Trophoblast cell (in vitro differentiated cells and primary cell): ENCODE measurements at regions not wholly inside any gene's neighbourhood (a gene's known extent, or its start where the extent isn't known, plus 50 kb on each side); places are given as distances from the start of the nearest gene placed in this dataset.
"Not testable (repeated sequence)": the region's sequence is repeated elsewhere in the genome, so short reads cannot be mapped to it uniquely, and the experiment has no call there.

Source experiments
- DNase-seq, 2 donors: peaks; one replicate each; pipeline ENCODE4 v3.0.0-alpha.2; 2016
- H2AFZ ChIP-seq: 2 replicates; pipeline ENCODE4 v1.6.1; 2013; ENCODE audit warnings: low read length, moderate library complexity, mild to moderate bottlenecking; ENCODE audit not compliant: insufficient read depth, poor library complexity
- H2AK5ac ChIP-seq: 2 replicates; pipeline ENCODE4 v1.6.1; 2013; ENCODE audit warnings: mild to moderate bottlenecking, low read length
- H2BK120ac ChIP-seq: 2 replicates; pipeline ENCODE4 v1.6.1; 2013; ENCODE audit warnings: low read length, mild to moderate bottlenecking, moderate library complexity; ENCODE audit not compliant: insufficient read depth, poor library complexity
- H2BK12ac ChIP-seq: 2 replicates; pipeline ENCODE4 v1.6.1; 2013; ENCODE audit warnings: mild to moderate bottlenecking, low read length, moderate library complexity
- H2BK5ac ChIP-seq: 2 replicates; pipeline ENCODE4 v1.6.1; 2013; ENCODE audit warnings: low read length, low read depth, moderate library complexity, mild to moderate bottlenecking; ENCODE audit not compliant: poor library complexity
- H3K14ac ChIP-seq: 2 replicates; pipeline ENCODE4 v1.6.1; 2013; ENCODE audit warnings: mild to moderate bottlenecking, low read length
- H3K18ac ChIP-seq: 2 replicates; pipeline ENCODE4 v1.6.1; 2013; ENCODE audit warnings: mild to moderate bottlenecking, low read length
- H3K23ac ChIP-seq: 2 replicates; pipeline ENCODE4 v1.6.1; 2013; ENCODE audit warnings: low read length
- H3K27ac ChIP-seq: 2 replicates; pipeline ENCODE4 v1.5.1; 2013; ENCODE audit warnings: low read depth, mild to moderate bottlenecking, inconsistent platforms, low read length, moderate library complexity
- H3K27me3 ChIP-seq: 2 replicates; pipeline ENCODE4 v1.6.1; 2013; ENCODE audit warnings: inconsistent platforms, mild to moderate bottlenecking, low read length, moderate library complexity; ENCODE audit not compliant: insufficient read depth
- H3K36me3 ChIP-seq, 2 experiments: 1 replicate in 1 of 2; 2 replicates in 1 of 2; pipeline ENCODE4 v1.6.1; 2013; ENCODE audit warnings: low read length in 2 of 2, mild to moderate bottlenecking in 2 of 2, moderate library complexity in 1 of 2; ENCODE audit not compliant: insufficient read depth in 2 of 2, control insufficient read depth in 1 of 2
- H3K4ac ChIP-seq: 2 replicates; pipeline ENCODE4 v1.6.1; 2013; ENCODE audit warnings: low read depth, mild to moderate bottlenecking, low read length, moderate library complexity
- H3K4me1 ChIP-seq, 2 experiments: 1 replicate in 1 of 2; 2 replicates in 1 of 2; pipeline ENCODE4 v1.6.1; 2013; ENCODE audit warnings: low read length in 2 of 2, mild to moderate bottlenecking in 2 of 2, moderate library complexity in 1 of 2; ENCODE audit not compliant: insufficient read depth in 2 of 2, control insufficient read depth in 1 of 2
- H3K4me2 ChIP-seq: 2 replicates; pipeline ENCODE4 v1.6.1; 2013; ENCODE audit warnings: inconsistent platforms, mild to moderate bottlenecking, low read length, moderate library complexity
- H3K4me3 ChIP-seq: 2 replicates; pipeline ENCODE4 v1.5.1; 2013; ENCODE audit warnings: mild to moderate bottlenecking, low read depth, low read length, inconsistent platforms
- H3K79me1 ChIP-seq: one replicate; pipeline ENCODE4 v1.6.1; 2013; ENCODE audit warnings: low read length
- H3K79me2 ChIP-seq: 2 replicates; pipeline ENCODE4 v1.6.1; 2013; ENCODE audit warnings: low read length, mild to moderate bottlenecking; ENCODE audit not compliant: control insufficient read depth, insufficient read depth, poor library complexity
- H3K9ac ChIP-seq: 2 replicates; pipeline ENCODE4 v1.6.1; 2013; ENCODE audit warnings: mild to moderate bottlenecking, low read length
- H3K9me3 ChIP-seq: 2 replicates; pipeline ENCODE4 v1.6.1; 2013; ENCODE audit warnings: low read depth, mild to moderate bottlenecking, control low read depth, inconsistent platforms, low read length; ENCODE audit not compliant: insufficient read depth
- H4K12ac ChIP-seq: 2 replicates; pipeline ENCODE4 v1.6.1; 2013; ENCODE audit warnings: low read depth, mild to moderate bottlenecking, low read length, moderate library complexity
- H4K8ac ChIP-seq: 2 replicates; pipeline ENCODE4 v1.6.1; 2013; ENCODE audit warnings: low read depth, mild to moderate bottlenecking, low read length, moderate library complexity
- H4K91ac ChIP-seq: one replicate; pipeline ENCODE4 v1.6.1; 2013; ENCODE audit warnings: low read depth, mild to moderate bottlenecking, low read length, moderate library complexity
- WGBS: extraction: QIAGEN DNeasy Blood & Tissue Kit; methylation state at CpG from one replicate; pipeline ENCODE4 v1.1.7; 2013; ENCODE audit warnings: missing lambda C conversion rate; ENCODE audit not compliant: insufficient read length, insufficient coverage; ENCODE audit errors: extremely low coverage; 5-methylcytosine and 5-hydroxymethylcytosine counted together

GRCh38 chrY:20042993-20043392 lies 298.5 kb upstream of the KDM5D start:
- Histone ChIP-seq H3K27me3 (no peaks in the 10 kb centered on the region), H3K18ac (no peak overlapping the region), H3K36me3 (no peaks in the 10 kb centered on the region), H2AFZ (no peak overlapping the region), H4K12ac (no peak overlapping the region), H3K9me3 (peaks cover 7% of the 10 kb centered on the region), H3K4me1 (no peaks in the 10 kb centered on the region), H2AK5ac (no peak overlapping the region), H3K4me3 (no peak overlapping the region), H3K23ac (no peak overlapping the region), H4K8ac (no peak overlapping the region), H3K14ac (no peak overlapping the region), H3K4me2 (no peak overlapping the region), H2BK12ac (no peak overlapping the region), H4K91ac (no peak overlapping the region), H3K27ac (no peak overlapping the region), H2BK120ac (no peak overlapping the region), H3K4ac (no peak overlapping the region), H2BK5ac (no peak overlapping the region), H3K79me1 (no peaks in the 10 kb centered on the region), H3K9ac (no peak overlapping the region), H3K79me2 (no peaks in the 10 kb centered on the region)
- no CpG with 5 or more reads among the region's 2 CpGs for WGBS
- no peak for DNase-seq

- H3K4ac ChIP-seq, result no peak overlapping the region
- no peak overlapping the region for H3K9ac ChIP-seq
- H3K4me2 ChIP-seq, result no peak overlapping the region
- WGBS, result no CpG with 5 or more reads among the region's 5 CpGs
- DNase-seq, result no peak
- H3K23ac ChIP-seq, result no peak overlapping the region
- no peak overlapping the region for H3K4me3 ChIP-seq
- H2BK120ac ChIP-seq, result no peak overlapping the region
- no peaks in the 10 kb centered on the region for H3K27me3 ChIP-seq
- no peak overlapping the region for H3K27ac ChIP-seq
- no peaks in the 10 kb centered on the region for H3K79me2 ChIP-seq
- no peaks in the 10 kb centered on the region for H3K36me3 ChIP-seq
- H2AK5ac ChIP-seq, result no peak overlapping the region
- H3K9me3 ChIP-seq, result no peaks in the 10 kb centered on the region
- H3K79me1 ChIP-seq, result no peaks in the 10 kb centered on the region
- no peak overlapping the region for H2BK12ac ChIP-seq
- no peak overlapping the region for H3K18ac ChIP-seq
- H2BK5ac ChIP-seq, result no peak overlapping the region
- no peaks in the 10 kb centered on the region for H3K4me1 ChIP-seq
- H2AFZ ChIP-seq, result no peak overlapping the region
- no peak overlapping the region for H4K12ac ChIP-seq
- no peak overlapping the region for H3K14ac ChIP-seq
- no peak overlapping the region for H4K8ac ChIP-seq
- no peak overlapping the region for H4K91ac ChIP-seq
Observed at GRCh38 chrY:20025676-20026075, 281.1 kb upstream of the KDM5D start.

GRCh38 chrY:19993410-19993809 lies 248.9 kb upstream of the KDM5D start:
- H2BK120ac ChIP-seq, H3K9ac ChIP-seq, H2BK12ac ChIP-seq, H3K4me1 ChIP-seq, H3K4me3 ChIP-seq, DNase-seq, H3K4ac ChIP-seq, H4K91ac ChIP-seq, H3K79me1 ChIP-seq, H4K12ac ChIP-seq, H2AFZ ChIP-seq, H2BK5ac ChIP-seq, H3K4me2 ChIP-seq, H2AK5ac ChIP-seq, H3K27ac ChIP-seq, H3K79me2 ChIP-seq, H3K18ac ChIP-seq, H3K36me3 ChIP-seq, H3K23ac ChIP-seq, H3K27me3 ChIP-seq, H3K14ac ChIP-seq, H3K9me3 ChIP-seq, H4K8ac ChIP-seq: not testable (repeated sequence)
- no CpG with 5 or more reads among the region's 6 CpGs for WGBS

GRCh38 chrY:19973012-19973411 lies 228.5 kb upstream of the KDM5D start:
- H2BK120ac ChIP-seq, result no peak overlapping the region
- no peaks in the 10 kb centered on the region for H3K79me2 ChIP-seq
- no peak overlapping the region for H3K27ac ChIP-seq
- no peaks in the 10 kb centered on the region for H3K9me3 ChIP-seq
- H3K9ac ChIP-seq, result no peak overlapping the region
- no peak overlapping the region for H4K8ac ChIP-seq
- no peaks in the 10 kb centered on the region for H3K4me1 ChIP-seq
- H2BK5ac ChIP-seq, result no peak overlapping the region
- no peak overlapping the region for H3K23ac ChIP-seq
- H3K4me3 ChIP-seq, result no peak overlapping the region
- H2AK5ac ChIP-seq, result no peak overlapping the region
- H3K14ac ChIP-seq, result no peak overlapping the region
- no peak overlapping the region for H3K4ac ChIP-seq
- WGBS, result no CpG with 5 or more reads among the region's 3 CpGs
- DNase-seq, result no peak
- no peaks in the 10 kb centered on the region for H3K79me1 ChIP-seq
- no peaks in the 10 kb centered on the region for H3K27me3 ChIP-seq
- no peak overlapping the region for H4K12ac ChIP-seq
- no peak overlapping the region for H4K91ac ChIP-seq
- no peak overlapping the region for H3K4me2 ChIP-seq
- H3K36me3 ChIP-seq, result no peaks in the 10 kb centered on the region
- H2AFZ ChIP-seq, result no peak overlapping the region
- H3K18ac ChIP-seq, result no peak overlapping the region
- H2BK12ac ChIP-seq, result no peak overlapping the region

- DNase-seq, result no peak
- Histone ChIP-seq H2AK5ac (no peak overlapping the region), H3K4me2 (no peak overlapping the region), H3K4me3 (no peak overlapping the region), H3K9me3 (peaks cover 2% of the 10 kb centered on the region), H3K9ac (no peak overlapping the region), H3K18ac (no peak overlapping the region), H3K4me1 (no peaks in the 10 kb centered on the region), H2BK5ac (no peak overlapping the region), H3K4ac (no peak overlapping the region), H2AFZ (no peak overlapping the region), H4K91ac (no peak overlapping the region), H3K79me2 (no peaks in the 10 kb centered on the region), H3K23ac (no peak overlapping the region), H3K36me3 (no peaks in the 10 kb centered on the region), H3K27me3 (no peaks in the 10 kb centered on the region), H3K79me1 (no peaks in the 10 kb centered on the region), H4K12ac (no peak overlapping the region), H2BK120ac (no peak overlapping the region), H3K27ac (no peak overlapping the region), H3K14ac (no peak overlapping the region), H2BK12ac (no peak overlapping the region), H4K8ac (no peak overlapping the region)
Observed at GRCh38 chrY:19947702-19948101, 203.2 kb upstream of the KDM5D start.
